GM21423 (cell line): ENCODE measurements at regions not wholly inside any gene's neighbourhood (a gene's known extent, or its start where the extent isn't known, plus 50 kb on each side); places are given as distances from the start of the nearest gene placed in this dataset.
A peak's percentile ranks its signal among the peaks of the same experiment; 100 is the strongest.
"Not testable (repeated sequence)": the region's sequence is repeated elsewhere in the genome, so short reads cannot be mapped to it uniquely, and the experiment has no call there.

Experiments used
- ATAC-seq: cut with Tn5 transposase; IDR thresholded peaks from one replicate; pipeline ENCODE4 v1.9.1; 2021; ENCODE audit warnings: mild to moderate bottlenecking, moderate library complexity; ENCODE audit not compliant: unreplicated experiment

- no peak for ATAC-seq
Observed at GRCh38 chr2:58730764-58731487, 489.8 kb upstream of the FANCL start.

- ATAC-seq, result no peak
Observed at GRCh38 chr2:58727981-58728656, 487.0 kb upstream of the FANCL start.

GRCh38 chr2:58721912-58722591 lies 480.9 kb upstream of the FANCL start:
- no peak for ATAC-seq

- ATAC-seq, result no peak
Observed at GRCh38 chr2:58720770-58721697, 479.9 kb upstream of the FANCL start.

- ATAC-seq, result no peak
Observed at GRCh38 chr2:58720033-58720769, 479.1 kb upstream of the FANCL start.

GRCh38 chr2:58715344-58715743 lies 474.2 kb upstream of the FANCL start:
- ATAC-seq, result no peak

GRCh38 chr2:58714238-58714637 lies 473.1 kb upstream of the FANCL start:
- no peak for ATAC-seq

GRCh38 chr2:58710795-58711279 lies 469.7 kb upstream of the FANCL start:
- no peak for ATAC-seq

- no peak for ATAC-seq
Observed at GRCh38 chr2:58709687-58710354, 468.7 kb upstream of the FANCL start.

GRCh38 chr2:58709274-58709673 lies 468.1 kb upstream of the FANCL start:
- ATAC-seq, result no peak

- ATAC-seq, result no peak
Observed at GRCh38 chr2:58708565-58708964, 467.4 kb upstream of the FANCL start.

GRCh38 chr2:58702302-58702885 lies 461.3 kb upstream of the FANCL start:
- ATAC-seq, result peak; percentile 25

- peak; percentile 49 for ATAC-seq
Observed at GRCh38 chr2:58701688-58702301, 460.7 kb upstream of the FANCL start.

GRCh38 chr2:58700591-58700990 lies 459.5 kb upstream of the FANCL start:
- no peak for ATAC-seq

GRCh38 chr2:58699411-58699810 lies 458.3 kb upstream of the FANCL start:
- ATAC-seq, result no peak

GRCh38 chr2:58698620-58699019 lies 457.5 kb upstream of the FANCL start:
- ATAC-seq, result no peak

GRCh38 chr2:58694114-58694513 lies 453.0 kb upstream of the FANCL start:
- ATAC-seq, result not testable (repeated sequence)

GRCh38 chr2:58691041-58691440 lies 449.9 kb upstream of the FANCL start:
- ATAC-seq, result not testable (repeated sequence)

GRCh38 chr2:58688813-58689212 lies 447.7 kb upstream of the FANCL start:
- no peak for ATAC-seq
